ENCODE measurements at regions not wholly inside any gene's neighbourhood (a gene's known extent, or its start where the extent isn't known, plus 50 kb on each side); places are given as distances from the start of the nearest gene placed in this dataset.

- TF ChIP-seq, protein P1, sequence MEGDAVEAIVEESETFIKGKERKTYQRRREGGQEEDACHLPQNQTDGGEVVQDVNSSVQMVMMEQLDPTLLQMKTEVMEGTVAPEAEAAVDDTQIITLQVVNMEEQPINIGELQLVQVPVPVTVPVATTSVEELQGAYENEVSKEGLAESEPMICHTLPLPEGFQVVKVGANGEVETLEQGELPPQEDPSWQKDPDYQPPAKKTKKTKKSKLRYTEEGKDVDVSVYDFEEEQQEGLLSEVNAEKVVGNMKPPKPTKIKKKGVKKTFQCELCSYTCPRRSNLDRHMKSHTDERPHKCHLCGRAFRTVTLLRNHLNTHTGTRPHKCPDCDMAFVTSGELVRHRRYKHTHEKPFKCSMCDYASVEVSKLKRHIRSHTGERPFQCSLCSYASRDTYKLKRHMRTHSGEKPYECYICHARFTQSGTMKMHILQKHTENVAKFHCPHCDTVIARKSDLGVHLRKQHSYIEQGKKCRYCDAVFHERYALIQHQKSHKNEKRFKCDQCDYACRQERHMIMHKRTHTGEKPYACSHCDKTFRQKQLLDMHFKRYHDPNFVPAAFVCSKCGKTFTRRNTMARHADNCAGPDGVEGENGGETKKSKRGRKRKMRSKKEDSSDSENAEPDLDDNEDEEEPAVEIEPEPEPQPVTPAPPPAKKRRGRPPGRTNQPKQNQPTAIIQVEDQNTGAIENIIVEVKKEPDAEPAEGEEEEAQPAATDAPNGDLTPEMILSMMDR (conservative IDR thresholded peaks at IDR 0.05) = no peak
- no peak for TF ChIP-seq EZH2 (IDR thresholded peaks at IDR 0.05; ENCODE audit: low read depth)
Measured at GRCh38 chr7:25060487-25061055, 64.5 kb downstream of the CYCS start.

Measured in PC-9 (cell line).